ENCODE measurements at regions not wholly inside any gene's neighbourhood (a gene's known extent, or its start where the extent isn't known, plus 50 kb on each side); places are given as distances from the start of the nearest gene placed in this dataset.
A peak's percentile ranks its signal among the peaks of the same experiment; 100 is the strongest.
"Not testable (repeated sequence)": the region's sequence is repeated elsewhere in the genome, so short reads cannot be mapped to it uniquely, and the experiment has no call there.

GRCh38 chr4:13989501-13989900 is 362.0 kb upstream of the BOD1L1 start:
- DNase-seq = no peak

GRCh38 chr4:13990596-13991589 is 363.4 kb upstream of the BOD1L1 start:
- no peak for DNase-seq

- no peak for DNase-seq
These were observed 364.5 kb upstream of the BOD1L1 start for GRCh38 chr4:13992041-13992440.

GRCh38 chr4:13992975-13993520 is 365.5 kb upstream of the BOD1L1 start:
- DNase-seq = no peak

GRCh38 chr4:13994016-13994415 is 366.5 kb upstream of the BOD1L1 start:
- DNase-seq = no peak

GRCh38 chr4:13998850-13999445 is 371.4 kb upstream of the BOD1L1 start:
- peak; percentile 2 for DNase-seq

- DNase-seq = no peak
These were observed 372.7 kb upstream of the BOD1L1 start for GRCh38 chr4:14000091-14000814.

GRCh38 chr4:14002331-14002730 is 374.8 kb upstream of the BOD1L1 start:
- DNase-seq = not testable (repeated sequence)

GRCh38 chr4:14008494-14008893 is 381.0 kb upstream of the BOD1L1 start:
- no peak for DNase-seq

GRCh38 chr4:14018191-14018853 is 390.8 kb upstream of the BOD1L1 start:
- no peak for DNase-seq

GRCh38 chr4:14022456-14022855 is 394.9 kb upstream of the BOD1L1 start:
- DNase-seq = no peak

- no peak for DNase-seq
These were observed 395.5 kb upstream of the BOD1L1 start for GRCh38 chr4:14023036-14023435.

GRCh38 chr4:14023896-14024295 is 396.4 kb upstream of the BOD1L1 start:
- DNase-seq = no peak

GRCh38 chr4:14025111-14025510 is 397.6 kb upstream of the BOD1L1 start:
- DNase-seq = no peak

GRCh38 chr4:14025891-14026290 is 398.4 kb upstream of the BOD1L1 start:
- DNase-seq = no peak

- no peak for DNase-seq
These were observed 401.3 kb upstream of the BOD1L1 start for GRCh38 chr4:14028862-14029261.

GRCh38 chr4:14035076-14035475 is 407.6 kb upstream of the BOD1L1 start:
- no peak for DNase-seq

GRCh38 chr4:14043203-14043602 is 415.7 kb upstream of the BOD1L1 start:
- DNase-seq = no peak

GRCh38 chr4:14046642-14047041 is 419.1 kb upstream of the BOD1L1 start:
- no peak for DNase-seq

GRCh38 chr4:14047840-14048239 is 420.3 kb upstream of the BOD1L1 start:
- no peak for DNase-seq

GRCh38 chr4:14049946-14050345 is 422.4 kb upstream of the BOD1L1 start:
- no peak for DNase-seq

GRCh38 chr4:14053291-14053690 is 425.8 kb upstream of the BOD1L1 start:
- no peak for DNase-seq

- no peak for DNase-seq
These were observed 426.9 kb upstream of the BOD1L1 start for GRCh38 chr4:14054391-14054790.
